WTC11 (cell line): ENCODE measurements at regions not wholly inside any gene's neighbourhood (a gene's known extent, or its start where the extent isn't known, plus 50 kb on each side); places are given as distances from the start of the nearest gene placed in this dataset.

ENCODE experiments used
- CBFB ChIP-seq: sonication (generic); formaldehyde crosslinking; IDR thresholded peaks from 2 replicates; pipeline ENCODE4 v1.8.1; 2022; ENCODE audit warnings: mild to moderate bottlenecking, low read depth, missing genetic modification reagents
- ETV6 ChIP-seq: sonication (generic); formaldehyde crosslinking; IDR thresholded peaks from 2 replicates; pipeline ENCODE4 v1.8.1; 2022; ENCODE audit warnings: mild to moderate bottlenecking, missing genetic modification reagents
- NR1H2 ChIP-seq: sonication (generic); formaldehyde crosslinking; IDR thresholded peaks from 2 replicates; pipeline ENCODE4 v1.9.0; 2021; ENCODE audit warnings: mild to moderate bottlenecking, moderate library complexity, missing genetic modification reagents
- NR2C2 ChIP-seq: sonication (generic); formaldehyde crosslinking; IDR thresholded peaks from 2 replicates; pipeline ENCODE4 v1.8.0; 2022; ENCODE audit warnings: mild to moderate bottlenecking, missing genetic modification reagents
- NR3C1 ChIP-seq: sonication (generic); formaldehyde crosslinking; conservative IDR thresholded peaks from 2 replicates; pipeline ENCODE4 v1.8.1; 2023; ENCODE audit warnings: low read depth, mild to moderate bottlenecking, missing genetic modification reagents
- SOX15 ChIP-seq: fragments of 250-450 bp; sonication (Bioruptor Pico); IDR thresholded peaks from 2 replicates; pipeline ENCODE4 v1.9.0; 2021; ENCODE audit warnings: mild to moderate bottlenecking
- TP53 ChIP-seq: sonication (generic); formaldehyde crosslinking; IDR thresholded peaks from 2 replicates; pipeline ENCODE4 v1.8.1; 2023; ENCODE audit warnings: mild to moderate bottlenecking, missing genetic modification reagents
- TF ChIP-seq, protein P1 (sequence below): sonication (generic); formaldehyde crosslinking; IDR thresholded peaks from 2 replicates; pipeline ENCODE4 v1.8.0; 2022; ENCODE audit warnings: mild to moderate bottlenecking, missing genetic modification reagents
- TF ChIP-seq, protein P2 (sequence below): fragments of 200-600 bp; IDR thresholded peaks from 2 replicates; pipeline ENCODE4 v1.8.0; 2022; ENCODE audit warnings: antibody characterized with exemption
- TF ChIP-seq, protein P3 (sequence below): sonication (generic); formaldehyde crosslinking; IDR thresholded peaks from 2 replicates; pipeline ENCODE4 v1.8.1; 2023; ENCODE audit warnings: mild to moderate bottlenecking, missing genetic modification reagents, borderline replicate concordance
- TF ChIP-seq, protein P4 (sequence below): sonication (generic); formaldehyde crosslinking; IDR thresholded peaks from 2 replicates; pipeline ENCODE4 v1.8.1; 2023; ENCODE audit warnings: mild to moderate bottlenecking, missing genetic modification reagents, moderate library complexity
- TF ChIP-seq, protein P5 (sequence below): fragments of 250-450 bp; sonication (Bioruptor Pico); IDR thresholded peaks from 2 replicates; pipeline ENCODE4 v1.9.0; 2021; ENCODE audit warnings: mild to moderate bottlenecking, borderline replicate concordance

DNA sequence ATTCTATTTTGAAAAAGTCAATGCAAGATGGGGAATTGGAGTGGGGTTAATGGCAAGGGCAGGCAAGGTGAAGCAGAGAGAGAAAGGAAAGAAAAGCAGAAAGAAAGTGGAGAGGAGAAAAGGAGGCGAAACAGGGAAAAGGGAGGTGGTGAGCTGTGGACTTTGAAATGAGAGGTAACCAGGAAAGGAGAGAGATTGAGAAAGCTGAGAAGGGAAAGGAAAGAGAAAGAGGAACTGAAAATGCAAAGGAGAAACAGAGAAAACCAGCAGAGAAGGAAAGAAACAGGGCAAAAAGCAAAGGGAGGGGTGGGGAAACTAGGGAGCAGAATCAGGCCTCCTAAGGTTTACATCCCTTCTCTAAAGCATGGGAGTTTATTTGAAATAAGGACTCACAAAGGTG, 72.5 kb upstream of the TPK1 start:
- TF ChIP-seq NR3C1 (CRISPR knock-in tag) (no peak), NR2C2 (CRISPR knock-in tag) (no peak), SOX15 (no peak), CBFB (CRISPR knock-in tag) (no peak), ETV6 (CRISPR knock-in tag) (no peak), TP53 (CRISPR knock-in tag) (no peak), NR1H2 (CRISPR knock-in tag) (no peak)
- TF ChIP-seq, protein P1, sequence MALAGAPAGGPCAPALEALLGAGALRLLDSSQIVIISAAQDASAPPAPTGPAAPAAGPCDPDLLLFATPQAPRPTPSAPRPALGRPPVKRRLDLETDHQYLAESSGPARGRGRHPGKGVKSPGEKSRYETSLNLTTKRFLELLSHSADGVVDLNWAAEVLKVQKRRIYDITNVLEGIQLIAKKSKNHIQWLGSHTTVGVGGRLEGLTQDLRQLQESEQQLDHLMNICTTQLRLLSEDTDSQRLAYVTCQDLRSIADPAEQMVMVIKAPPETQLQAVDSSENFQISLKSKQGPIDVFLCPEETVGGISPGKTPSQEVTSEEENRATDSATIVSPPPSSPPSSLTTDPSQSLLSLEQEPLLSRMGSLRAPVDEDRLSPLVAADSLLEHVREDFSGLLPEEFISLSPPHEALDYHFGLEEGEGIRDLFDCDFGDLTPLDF = no peak
- TF ChIP-seq, protein P2, sequence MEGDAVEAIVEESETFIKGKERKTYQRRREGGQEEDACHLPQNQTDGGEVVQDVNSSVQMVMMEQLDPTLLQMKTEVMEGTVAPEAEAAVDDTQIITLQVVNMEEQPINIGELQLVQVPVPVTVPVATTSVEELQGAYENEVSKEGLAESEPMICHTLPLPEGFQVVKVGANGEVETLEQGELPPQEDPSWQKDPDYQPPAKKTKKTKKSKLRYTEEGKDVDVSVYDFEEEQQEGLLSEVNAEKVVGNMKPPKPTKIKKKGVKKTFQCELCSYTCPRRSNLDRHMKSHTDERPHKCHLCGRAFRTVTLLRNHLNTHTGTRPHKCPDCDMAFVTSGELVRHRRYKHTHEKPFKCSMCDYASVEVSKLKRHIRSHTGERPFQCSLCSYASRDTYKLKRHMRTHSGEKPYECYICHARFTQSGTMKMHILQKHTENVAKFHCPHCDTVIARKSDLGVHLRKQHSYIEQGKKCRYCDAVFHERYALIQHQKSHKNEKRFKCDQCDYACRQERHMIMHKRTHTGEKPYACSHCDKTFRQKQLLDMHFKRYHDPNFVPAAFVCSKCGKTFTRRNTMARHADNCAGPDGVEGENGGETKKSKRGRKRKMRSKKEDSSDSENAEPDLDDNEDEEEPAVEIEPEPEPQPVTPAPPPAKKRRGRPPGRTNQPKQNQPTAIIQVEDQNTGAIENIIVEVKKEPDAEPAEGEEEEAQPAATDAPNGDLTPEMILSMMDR = no peak
- TF ChIP-seq, protein P3, sequence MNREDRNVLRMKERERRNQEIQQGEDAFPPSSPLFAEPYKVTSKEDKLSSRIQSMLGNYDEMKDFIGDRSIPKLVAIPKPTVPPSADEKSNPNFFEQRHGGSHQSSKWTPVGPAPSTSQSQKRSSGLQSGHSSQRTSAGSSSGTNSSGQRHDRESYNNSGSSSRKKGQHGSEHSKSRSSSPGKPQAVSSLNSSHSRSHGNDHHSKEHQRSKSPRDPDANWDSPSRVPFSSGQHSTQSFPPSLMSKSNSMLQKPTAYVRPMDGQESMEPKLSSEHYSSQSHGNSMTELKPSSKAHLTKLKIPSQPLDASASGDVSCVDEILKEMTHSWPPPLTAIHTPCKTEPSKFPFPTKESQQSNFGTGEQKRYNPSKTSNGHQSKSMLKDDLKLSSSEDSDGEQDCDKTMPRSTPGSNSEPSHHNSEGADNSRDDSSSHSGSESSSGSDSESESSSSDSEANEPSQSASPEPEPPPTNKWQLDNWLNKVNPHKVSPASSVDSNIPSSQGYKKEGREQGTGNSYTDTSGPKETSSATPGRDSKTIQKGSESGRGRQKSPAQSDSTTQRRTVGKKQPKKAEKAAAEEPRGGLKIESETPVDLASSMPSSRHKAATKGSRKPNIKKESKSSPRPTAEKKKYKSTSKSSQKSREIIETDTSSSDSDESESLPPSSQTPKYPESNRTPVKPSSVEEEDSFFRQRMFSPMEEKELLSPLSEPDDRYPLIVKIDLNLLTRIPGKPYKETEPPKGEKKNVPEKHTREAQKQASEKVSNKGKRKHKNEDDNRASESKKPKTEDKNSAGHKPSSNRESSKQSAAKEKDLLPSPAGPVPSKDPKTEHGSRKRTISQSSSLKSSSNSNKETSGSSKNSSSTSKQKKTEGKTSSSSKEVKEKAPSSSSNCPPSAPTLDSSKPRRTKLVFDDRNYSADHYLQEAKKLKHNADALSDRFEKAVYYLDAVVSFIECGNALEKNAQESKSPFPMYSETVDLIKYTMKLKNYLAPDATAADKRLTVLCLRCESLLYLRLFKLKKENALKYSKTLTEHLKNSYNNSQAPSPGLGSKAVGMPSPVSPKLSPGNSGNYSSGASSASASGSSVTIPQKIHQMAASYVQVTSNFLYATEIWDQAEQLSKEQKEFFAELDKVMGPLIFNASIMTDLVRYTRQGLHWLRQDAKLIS (CRISPR knock-in tag) = no peak
- TF ChIP-seq, protein P4, sequence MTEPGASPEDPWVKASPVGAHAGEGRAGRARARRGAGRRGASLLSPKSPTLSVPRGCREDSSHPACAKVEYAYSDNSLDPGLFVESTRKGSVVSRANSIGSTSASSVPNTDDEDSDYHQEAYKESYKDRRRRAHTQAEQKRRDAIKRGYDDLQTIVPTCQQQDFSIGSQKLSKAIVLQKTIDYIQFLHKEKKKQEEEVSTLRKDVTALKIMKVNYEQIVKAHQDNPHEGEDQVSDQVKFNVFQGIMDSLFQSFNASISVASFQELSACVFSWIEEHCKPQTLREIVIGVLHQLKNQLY = no peak
- TF ChIP-seq, protein P5, sequence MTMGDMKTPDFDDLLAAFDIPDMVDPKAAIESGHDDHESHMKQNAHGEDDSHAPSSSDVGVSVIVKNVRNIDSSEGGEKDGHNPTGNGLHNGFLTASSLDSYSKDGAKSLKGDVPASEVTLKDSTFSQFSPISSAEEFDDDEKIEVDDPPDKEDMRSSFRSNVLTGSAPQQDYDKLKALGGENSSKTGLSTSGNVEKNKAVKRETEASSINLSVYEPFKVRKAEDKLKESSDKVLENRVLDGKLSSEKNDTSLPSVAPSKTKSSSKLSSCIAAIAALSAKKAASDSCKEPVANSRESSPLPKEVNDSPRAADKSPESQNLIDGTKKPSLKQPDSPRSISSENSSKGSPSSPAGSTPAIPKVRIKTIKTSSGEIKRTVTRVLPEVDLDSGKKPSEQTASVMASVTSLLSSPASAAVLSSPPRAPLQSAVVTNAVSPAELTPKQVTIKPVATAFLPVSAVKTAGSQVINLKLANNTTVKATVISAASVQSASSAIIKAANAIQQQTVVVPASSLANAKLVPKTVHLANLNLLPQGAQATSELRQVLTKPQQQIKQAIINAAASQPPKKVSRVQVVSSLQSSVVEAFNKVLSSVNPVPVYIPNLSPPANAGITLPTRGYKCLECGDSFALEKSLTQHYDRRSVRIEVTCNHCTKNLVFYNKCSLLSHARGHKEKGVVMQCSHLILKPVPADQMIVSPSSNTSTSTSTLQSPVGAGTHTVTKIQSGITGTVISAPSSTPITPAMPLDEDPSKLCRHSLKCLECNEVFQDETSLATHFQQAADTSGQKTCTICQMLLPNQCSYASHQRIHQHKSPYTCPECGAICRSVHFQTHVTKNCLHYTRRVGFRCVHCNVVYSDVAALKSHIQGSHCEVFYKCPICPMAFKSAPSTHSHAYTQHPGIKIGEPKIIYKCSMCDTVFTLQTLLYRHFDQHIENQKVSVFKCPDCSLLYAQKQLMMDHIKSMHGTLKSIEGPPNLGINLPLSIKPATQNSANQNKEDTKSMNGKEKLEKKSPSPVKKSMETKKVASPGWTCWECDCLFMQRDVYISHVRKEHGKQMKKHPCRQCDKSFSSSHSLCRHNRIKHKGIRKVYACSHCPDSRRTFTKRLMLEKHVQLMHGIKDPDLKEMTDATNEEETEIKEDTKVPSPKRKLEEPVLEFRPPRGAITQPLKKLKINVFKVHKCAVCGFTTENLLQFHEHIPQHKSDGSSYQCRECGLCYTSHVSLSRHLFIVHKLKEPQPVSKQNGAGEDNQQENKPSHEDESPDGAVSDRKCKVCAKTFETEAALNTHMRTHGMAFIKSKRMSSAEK = no peak
